ENCODE measurements at regions not wholly inside any gene's neighbourhood (a gene's known extent, or its start where the extent isn't known, plus 50 kb on each side); places are given as distances from the start of the nearest gene placed in this dataset.

DNA sequence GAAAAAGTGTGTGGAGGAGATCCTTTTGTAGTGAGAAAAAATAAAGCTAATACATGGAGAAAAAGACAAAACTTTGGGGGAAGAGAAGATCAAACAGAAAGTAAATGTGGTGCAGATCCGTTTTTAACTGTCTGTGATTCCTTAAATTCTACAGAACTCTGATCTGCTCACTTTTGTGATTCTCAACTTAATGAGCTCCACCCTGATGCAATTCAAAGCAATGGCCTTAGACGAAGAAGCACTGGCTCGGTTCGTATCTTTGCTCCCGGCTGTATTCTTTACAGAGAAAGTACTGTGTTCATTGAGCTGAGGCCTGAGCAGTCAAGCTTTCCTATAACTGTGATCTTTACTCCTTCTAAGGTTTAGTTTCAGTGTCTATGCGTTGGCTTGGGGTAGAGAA is 453.4 kb downstream of the DMAC1 start:
- Mint-ChIP-seq H3K9me3 (ENCODE audit: insufficient read depth) (peaks cover 16% of the 10 kb centered on the region), H3K4me3 (no peak overlapping the region), H3K36me3 (ENCODE audit: low read depth) (no peaks in the 10 kb centered on the region), H3K27ac (no peak overlapping the region), H3K4me1 (ENCODE audit: low read depth) (no peaks in the 10 kb centered on the region), H3K27me3 (ENCODE audit: low read depth) (peaks cover 18% of the 10 kb centered on the region)
- ChIA-PET CTCF (no interaction called here), POLR2A (no interaction called here)
- ATAC-seq (no peak), DNase-seq (no peak)

DNA sequence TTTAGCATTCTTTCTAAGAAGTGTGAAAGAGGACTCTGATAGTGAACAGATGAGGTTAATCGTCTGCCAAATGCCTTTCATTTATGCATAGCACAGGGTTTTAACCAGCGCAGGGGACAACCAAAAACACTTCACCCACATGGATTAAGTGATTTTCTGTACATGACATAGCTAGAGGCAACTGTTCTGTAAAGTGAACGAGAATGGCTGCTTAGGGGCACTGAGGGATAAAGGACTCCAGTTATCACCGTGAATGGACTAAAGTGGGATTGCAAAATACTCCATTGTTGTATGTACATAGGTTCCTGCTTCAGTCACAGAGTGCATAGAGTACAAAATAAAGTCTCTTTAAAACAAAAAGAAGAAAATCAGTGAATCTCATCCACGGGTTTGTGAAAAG is 456.8 kb downstream of the DMAC1 start:
- ChIA-PET POLR2A (no interaction called here), CTCF (no interaction called here)
- Mint-ChIP-seq H3K27ac (no peak overlapping the region), H3K4me3 (no peak overlapping the region), H3K27me3 (ENCODE audit: low read depth) (peaks cover 21% of the 10 kb centered on the region), H3K4me1 (ENCODE audit: low read depth) (no peaks in the 10 kb centered on the region), H3K36me3 (ENCODE audit: low read depth) (no peaks in the 10 kb centered on the region), H3K9me3 (ENCODE audit: insufficient read depth) (no peaks in the 10 kb centered on the region)
- DNase-seq (no peak), ATAC-seq (no peak)

DNA sequence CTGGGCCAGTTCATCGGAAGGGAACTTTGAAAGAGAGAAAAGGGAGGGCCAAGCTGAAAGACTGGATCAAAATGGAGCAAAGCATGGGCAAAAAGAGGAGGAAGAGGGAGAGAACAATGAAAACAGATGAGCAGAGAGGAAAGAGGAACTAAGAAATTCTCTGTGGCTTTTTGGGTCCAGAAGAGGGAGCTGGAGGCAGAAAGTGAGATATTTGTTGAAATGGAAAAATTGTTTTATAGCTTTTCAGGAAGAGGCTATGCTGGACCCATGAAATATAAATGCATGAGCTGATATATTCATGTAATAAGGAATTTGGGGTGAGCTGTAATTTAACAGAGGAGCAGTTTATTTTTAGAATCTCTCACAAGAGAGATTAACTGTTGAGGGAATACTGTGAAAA is 457.3 kb downstream of the DMAC1 start:
- H3K36me3 Mint-ChIP-seq (ENCODE audit: low read depth), result no peaks in the 10 kb centered on the region
- DNase-seq (no peak), ATAC-seq (no peak)
- no peak overlapping the region for H3K27ac Mint-ChIP-seq
- ChIA-PET POLR2A (no interaction called here), CTCF (no interaction called here)
- peaks cover 21% of the 10 kb centered on the region for H3K27me3 Mint-ChIP-seq (ENCODE audit: low read depth)
- no peaks in the 10 kb centered on the region for H3K4me1 Mint-ChIP-seq (ENCODE audit: low read depth)
- no peaks in the 10 kb centered on the region for H3K9me3 Mint-ChIP-seq (ENCODE audit: insufficient read depth)
- H3K4me3 Mint-ChIP-seq, result no peak overlapping the region

DNA sequence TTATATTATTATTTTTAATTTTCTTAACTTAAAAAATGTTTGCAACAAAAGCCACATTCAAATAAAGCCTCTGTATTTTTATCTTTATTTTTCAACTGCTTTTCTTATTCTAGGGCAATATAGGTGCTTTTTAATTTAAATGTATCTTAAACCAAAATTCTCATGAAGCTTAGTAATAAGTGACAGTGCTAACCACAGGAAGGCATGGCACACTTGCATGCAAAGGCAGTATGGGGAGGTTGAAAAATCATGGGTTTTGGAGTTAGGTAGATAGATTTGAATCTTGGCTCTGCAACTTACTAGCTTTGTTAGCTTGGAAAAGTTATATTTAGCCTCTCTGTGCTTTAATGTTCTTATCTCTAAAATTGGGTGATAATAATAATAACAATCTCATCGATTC is 458.0 kb downstream of the DMAC1 start:
- H3K4me1 Mint-ChIP-seq (ENCODE audit: low read depth), result no peaks in the 10 kb centered on the region
- ATAC-seq (no peak), DNase-seq (no peak)
- H3K27me3 Mint-ChIP-seq (ENCODE audit: low read depth), result peaks cover 21% of the 10 kb centered on the region
- ChIA-PET CTCF (no interaction called here), POLR2A (no interaction called here)
- H3K36me3 Mint-ChIP-seq (ENCODE audit: low read depth), result no peaks in the 10 kb centered on the region
- H3K4me3 Mint-ChIP-seq, result no peak overlapping the region
- H3K9me3 Mint-ChIP-seq (ENCODE audit: insufficient read depth), result no peaks in the 10 kb centered on the region
- no peak overlapping the region for H3K27ac Mint-ChIP-seq

DNA sequence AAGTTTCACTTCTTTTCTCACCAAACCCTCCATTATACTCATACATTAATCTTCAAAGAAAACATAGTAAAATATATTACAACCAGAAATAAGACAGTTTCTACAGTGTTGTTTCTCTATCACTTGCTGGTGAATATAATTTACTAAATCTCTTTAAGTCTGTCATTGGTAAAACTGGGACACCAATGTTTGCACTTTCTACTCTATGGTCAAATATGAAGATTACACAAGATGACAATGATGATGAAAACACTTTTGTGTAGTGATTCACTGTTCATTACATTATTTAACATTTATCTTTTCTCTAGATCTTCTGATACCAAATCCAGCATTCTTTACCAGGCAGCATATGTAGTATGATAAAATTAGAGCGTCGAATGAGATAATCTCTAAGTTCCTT is 459.1 kb downstream of the DMAC1 start:
- CTCF ChIA-PET, result interaction anchor here (1.5 kb wide), 1 partner anchor 9 kb away, joined by 4 read pairs; no protein-coding TSS in a partner anchor
- no peak for DNase-seq
- peaks cover 16% of the 10 kb centered on the region for H3K27me3 Mint-ChIP-seq (ENCODE audit: low read depth)
- H3K4me3 Mint-ChIP-seq, result no peak overlapping the region
- H3K4me1 Mint-ChIP-seq (ENCODE audit: low read depth), result no peaks in the 10 kb centered on the region
- H3K27ac Mint-ChIP-seq, result no peak overlapping the region
- no peaks in the 10 kb centered on the region for H3K36me3 Mint-ChIP-seq (ENCODE audit: low read depth)
- POLR2A ChIA-PET, result no interaction called here
- H3K9me3 Mint-ChIP-seq (ENCODE audit: insufficient read depth), result no peaks in the 10 kb centered on the region
- no peak for ATAC-seq

DNA sequence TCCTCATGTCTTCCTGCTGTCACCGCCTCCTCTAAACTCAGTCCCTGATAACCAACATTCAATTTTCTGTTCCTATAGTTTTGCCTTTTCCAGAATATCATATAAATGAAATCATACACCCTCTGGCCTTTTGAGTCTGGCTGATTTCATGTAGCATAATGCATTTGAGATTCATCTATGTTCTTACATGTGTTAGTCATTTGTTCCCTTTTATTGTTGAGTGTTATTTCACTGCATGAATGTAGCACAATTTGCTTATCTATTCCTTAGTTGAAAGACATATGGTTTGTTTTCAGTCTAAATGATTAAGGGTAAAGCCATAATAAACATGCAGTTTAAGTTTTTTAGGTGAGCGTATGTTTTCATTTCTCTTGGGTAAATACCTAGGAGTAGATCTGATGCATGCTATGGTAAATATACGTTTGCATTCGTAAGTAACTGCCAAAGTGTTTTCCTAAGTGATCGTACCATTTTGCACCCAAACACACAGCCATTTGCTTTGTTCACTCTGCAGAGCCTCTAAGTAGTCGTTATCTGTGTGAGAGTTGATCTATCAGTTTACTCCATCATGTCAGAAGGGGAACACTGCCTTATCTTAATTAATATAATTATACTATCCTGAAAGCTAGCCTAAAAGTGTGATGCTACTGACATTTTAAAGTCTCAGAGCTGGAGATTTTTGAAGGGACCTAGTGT is 460.8 kb downstream of the DMAC1 start:
- Mint-ChIP-seq H3K4me1 (ENCODE audit: low read depth) (no peaks in the 10 kb centered on the region), H3K9me3 (ENCODE audit: insufficient read depth) (no peaks in the 10 kb centered on the region), H3K4me3 (no peak overlapping the region), H3K27me3 (ENCODE audit: low read depth) (peaks cover 10% of the 10 kb centered on the region), H3K36me3 (ENCODE audit: low read depth) (no peaks in the 10 kb centered on the region), H3K27ac (no peak overlapping the region)
- ATAC-seq (no peak), DNase-seq (no peak)
- CTCF ChIA-PET, result no interaction called here
- POLR2A ChIA-PET, result no interaction called here

DNA sequence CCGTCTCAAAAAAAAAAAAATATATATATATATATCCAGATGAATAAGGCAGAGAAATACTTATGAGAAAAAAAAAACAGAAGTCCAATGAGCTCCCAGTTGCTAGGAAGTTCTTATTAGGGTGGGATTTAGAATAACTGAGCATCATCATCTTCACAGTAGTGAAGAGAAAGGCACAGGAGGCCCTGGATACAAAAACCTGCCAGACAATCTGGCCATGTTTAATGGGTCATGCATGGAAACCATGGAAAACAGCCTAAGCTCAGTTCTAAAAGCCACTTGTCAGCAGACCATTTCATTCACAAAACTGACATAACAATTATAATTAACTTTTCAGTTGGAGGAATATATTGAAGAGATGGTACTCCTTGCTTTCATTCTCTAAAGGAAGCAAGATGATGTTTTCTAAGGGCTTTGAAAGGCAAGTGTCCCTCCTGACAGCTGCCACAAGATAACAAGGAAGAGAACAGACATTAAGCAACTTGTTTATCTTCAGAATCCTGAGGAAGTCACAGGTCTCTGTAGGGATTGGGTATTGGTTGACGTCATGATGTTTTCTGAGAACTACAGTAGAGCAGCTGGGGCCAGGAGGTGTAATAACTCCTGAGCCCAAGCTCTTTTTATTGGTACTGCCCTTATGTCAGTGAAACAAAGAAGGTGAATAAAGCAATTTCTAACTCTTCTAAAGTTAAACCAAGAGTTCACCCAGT is 463.1 kb downstream of the DMAC1 start:
- Mint-ChIP-seq H3K4me3 (no peak overlapping the region), H3K27ac (no peak overlapping the region), H3K36me3 (ENCODE audit: low read depth) (no peaks in the 10 kb centered on the region), H3K4me1 (ENCODE audit: low read depth) (no peaks in the 10 kb centered on the region), H3K27me3 (ENCODE audit: low read depth) (peaks cover 8% of the 10 kb centered on the region), H3K9me3 (ENCODE audit: insufficient read depth) (no peaks in the 10 kb centered on the region)
- CTCF ChIA-PET, result no interaction called here
- DNase-seq (no peak), ATAC-seq (no peak)
- POLR2A ChIA-PET, result no interaction called here

DNA sequence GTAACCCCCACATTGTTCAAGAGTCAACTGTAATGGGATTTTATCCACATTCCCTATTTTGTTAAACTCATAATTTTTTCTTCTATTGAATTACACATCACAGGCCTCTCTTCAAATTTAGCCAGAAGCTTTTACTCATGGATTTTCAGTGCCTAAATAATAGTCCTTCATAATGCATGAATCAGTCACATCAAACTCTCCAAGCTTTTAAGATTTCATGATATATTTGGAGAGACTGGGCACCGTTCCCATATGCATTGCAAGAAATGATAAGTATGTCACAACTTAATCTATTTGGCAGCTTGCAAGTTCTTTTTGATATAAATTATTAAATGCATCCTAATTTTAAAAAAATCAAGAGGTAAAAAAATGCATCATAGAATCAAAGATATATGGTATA is 465.9 kb downstream of the DMAC1 start:
- Mint-ChIP-seq H3K4me3 (no peak overlapping the region), H3K27ac (no peak overlapping the region), H3K4me1 (ENCODE audit: low read depth) (no peaks in the 10 kb centered on the region), H3K9me3 (ENCODE audit: insufficient read depth) (no peaks in the 10 kb centered on the region), H3K27me3 (ENCODE audit: low read depth) (peaks cover 3% of the 10 kb centered on the region), H3K36me3 (ENCODE audit: low read depth) (no peaks in the 10 kb centered on the region)
- ChIA-PET POLR2A (no interaction called here), CTCF (no interaction called here)
- DNase-seq (no peak), ATAC-seq (no peak)

DNA sequence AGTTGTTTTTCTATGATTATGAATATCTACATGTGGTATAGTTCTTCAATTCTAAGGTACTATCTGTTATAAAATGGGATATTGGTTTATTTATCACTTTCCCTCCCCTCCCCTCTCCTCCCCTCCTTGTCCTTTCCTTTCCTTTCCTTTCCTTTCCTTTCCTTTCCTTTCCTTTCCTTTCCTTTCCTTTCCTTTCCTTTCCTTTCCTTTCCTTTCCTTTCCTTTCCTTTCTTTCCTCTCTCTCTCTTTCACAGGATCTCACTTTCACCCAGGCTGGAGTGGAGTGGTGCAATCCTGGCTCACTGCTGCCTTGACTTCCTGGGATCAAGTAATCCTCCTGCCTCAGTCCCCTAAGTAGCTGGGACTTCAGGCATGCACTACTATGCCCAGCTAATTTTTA is 466.8 kb downstream of the DMAC1 start:
- H3K27me3 Mint-ChIP-seq (ENCODE audit: low read depth), result peaks cover 3% of the 10 kb centered on the region
- H3K4me1 Mint-ChIP-seq (ENCODE audit: low read depth), result no peaks in the 10 kb centered on the region
- ChIA-PET CTCF (no interaction called here), POLR2A (no interaction called here)
- H3K4me3 Mint-ChIP-seq, result no peak overlapping the region
- ATAC-seq (no peak), DNase-seq (no peak)
- H3K36me3 Mint-ChIP-seq (ENCODE audit: low read depth), result no peaks in the 10 kb centered on the region
- H3K27ac Mint-ChIP-seq, result no peak overlapping the region
- no peaks in the 10 kb centered on the region for H3K9me3 Mint-ChIP-seq (ENCODE audit: insufficient read depth)

DNA sequence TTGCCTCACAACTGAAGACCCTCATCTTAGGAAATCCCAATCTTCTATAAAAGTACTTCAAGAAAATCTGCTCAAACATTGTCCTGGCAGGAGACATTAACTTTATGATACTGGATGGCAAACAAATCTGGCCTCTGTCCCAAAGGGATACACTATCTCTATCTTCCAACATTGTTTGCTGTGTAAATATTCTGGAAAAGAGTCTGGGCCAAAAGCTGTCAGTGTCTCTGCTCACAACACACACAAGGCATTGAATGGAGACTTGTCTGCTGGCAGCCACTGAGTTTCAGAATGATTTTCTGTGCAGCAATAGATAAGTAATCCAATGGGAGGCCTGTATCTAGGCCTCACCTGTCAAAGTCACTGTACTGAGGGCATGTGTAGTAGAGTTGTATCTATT is 471.1 kb downstream of the DMAC1 start:
- ATAC-seq (no peak), DNase-seq (no peak)
- H3K4me1 Mint-ChIP-seq (ENCODE audit: low read depth), result no peaks in the 10 kb centered on the region
- no peak overlapping the region for H3K4me3 Mint-ChIP-seq
- ChIA-PET POLR2A (no interaction called here), CTCF (no interaction called here)
- H3K27me3 Mint-ChIP-seq (ENCODE audit: low read depth), result peaks cover 6% of the 10 kb centered on the region
- H3K36me3 Mint-ChIP-seq (ENCODE audit: low read depth), result no peaks in the 10 kb centered on the region
- no peaks in the 10 kb centered on the region for H3K9me3 Mint-ChIP-seq (ENCODE audit: insufficient read depth)
- no peak overlapping the region for H3K27ac Mint-ChIP-seq

DNA sequence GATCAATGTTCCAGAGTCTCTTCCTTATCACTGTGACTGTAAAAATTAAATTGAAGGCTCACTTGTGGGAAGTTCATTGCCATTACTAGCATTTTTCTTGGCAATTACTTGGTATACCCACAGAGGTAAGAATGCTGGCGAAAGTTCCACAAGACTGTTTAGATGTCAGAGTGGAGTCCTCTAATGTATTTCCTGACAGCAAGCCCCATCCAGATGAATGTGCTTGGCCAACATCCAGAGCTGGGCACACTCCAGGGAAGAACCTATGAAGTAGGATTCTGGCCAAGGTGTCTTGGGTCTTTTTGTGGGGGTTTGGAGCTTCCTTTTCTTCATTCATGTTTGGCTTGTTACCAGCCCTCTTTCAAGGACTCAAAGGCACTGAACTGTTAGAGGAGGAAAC is 473.6 kb downstream of the DMAC1 start:
- no peak overlapping the region for H3K4me3 Mint-ChIP-seq
- no peaks in the 10 kb centered on the region for H3K36me3 Mint-ChIP-seq (ENCODE audit: low read depth)
- no peak overlapping the region for H3K27ac Mint-ChIP-seq
- ATAC-seq (no peak), DNase-seq (no peak)
- ChIA-PET CTCF (no interaction called here), POLR2A (no interaction called here)
- peaks cover 3% of the 10 kb centered on the region for H3K27me3 Mint-ChIP-seq (ENCODE audit: low read depth)
- H3K9me3 Mint-ChIP-seq (ENCODE audit: insufficient read depth), result no peaks in the 10 kb centered on the region
- no peaks in the 10 kb centered on the region for H3K4me1 Mint-ChIP-seq (ENCODE audit: low read depth)

DNA sequence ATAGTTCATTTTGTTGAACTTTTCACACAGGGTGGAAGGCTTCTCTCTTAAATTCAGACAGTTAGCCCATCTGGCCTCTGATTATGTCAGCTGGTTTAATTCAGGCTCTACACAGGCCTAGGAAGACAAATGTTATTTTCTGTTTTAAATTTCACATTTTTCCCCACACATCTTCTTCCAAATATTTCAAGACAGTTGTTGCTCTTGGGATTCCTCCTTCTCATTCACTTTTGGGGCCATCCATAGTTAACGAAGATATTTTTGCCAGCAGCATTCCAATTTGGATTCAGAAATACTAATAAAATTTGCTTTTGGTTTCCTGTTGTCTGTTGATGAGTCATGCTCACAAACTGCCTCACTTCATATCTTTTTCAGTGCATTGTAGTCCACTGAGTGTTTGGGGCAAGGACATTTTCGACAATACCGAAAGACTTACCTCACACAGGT is 475.4 kb downstream of the DMAC1 start:
- ChIA-PET POLR2A (no interaction called here), CTCF (no interaction called here)
- H3K27me3 Mint-ChIP-seq (ENCODE audit: low read depth), result peaks cover 3% of the 10 kb centered on the region
- DNase-seq (no peak), ATAC-seq (no peak)
- no peaks in the 10 kb centered on the region for H3K9me3 Mint-ChIP-seq (ENCODE audit: insufficient read depth)
- H3K36me3 Mint-ChIP-seq (ENCODE audit: low read depth), result no peaks in the 10 kb centered on the region
- H3K4me3 Mint-ChIP-seq, result no peak overlapping the region
- no peak overlapping the region for H3K27ac Mint-ChIP-seq
- H3K4me1 Mint-ChIP-seq (ENCODE audit: low read depth), result no peaks in the 10 kb centered on the region

DNA sequence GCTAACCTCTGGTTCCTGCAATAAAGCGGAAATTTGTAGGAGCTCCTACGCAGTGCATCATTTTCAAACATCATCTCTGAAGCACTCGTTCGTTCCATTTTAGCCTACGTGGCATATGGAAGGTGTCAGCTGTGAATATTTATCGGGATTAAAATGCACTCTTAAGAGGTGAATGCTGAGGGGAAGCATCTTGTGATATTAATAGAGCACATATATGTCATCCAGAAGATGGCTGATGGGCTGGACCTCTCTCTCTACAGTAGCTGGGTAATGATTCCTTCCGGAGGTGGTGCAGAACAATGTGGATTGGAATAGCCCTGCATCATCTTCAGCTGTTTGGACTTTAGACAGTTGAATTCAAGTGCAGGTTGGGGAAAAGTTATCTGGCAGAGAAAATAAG is 478.7 kb downstream of the DMAC1 start:
- H3K36me3 Mint-ChIP-seq (ENCODE audit: low read depth), result no peaks in the 10 kb centered on the region
- ATAC-seq (no peak), DNase-seq (no peak)
- ChIA-PET CTCF (no interaction called here), POLR2A (no interaction called here)
- no peak overlapping the region for H3K4me3 Mint-ChIP-seq
- H3K27ac Mint-ChIP-seq, result no peak overlapping the region
- H3K27me3 Mint-ChIP-seq (ENCODE audit: low read depth), result peaks cover 3% of the 10 kb centered on the region
- H3K4me1 Mint-ChIP-seq (ENCODE audit: low read depth), result no peaks in the 10 kb centered on the region
- no peaks in the 10 kb centered on the region for H3K9me3 Mint-ChIP-seq (ENCODE audit: insufficient read depth)
